GM18858 (cell line): ENCODE measurements at regions not wholly inside any gene's neighbourhood (a gene's known extent, or its start where the extent isn't known, plus 50 kb on each side); places are given as distances from the start of the nearest gene placed in this dataset.
"Not testable (repeated sequence)": the region's sequence is repeated elsewhere in the genome, so short reads cannot be mapped to it uniquely, and the experiment has no call there.

Experiments used
- ATAC-seq: cut with Tn5 transposase; IDR thresholded peaks from one replicate; pipeline ENCODE4 v1.9.1; 2021; ENCODE audit not compliant: unreplicated experiment

- ATAC-seq, result no peak
These were observed 70.6 kb downstream of the RSL24D1 start for GRCh38 chr15:55126111-55126510.

- ATAC-seq, result no peak
These were observed 72.1 kb downstream of the RSL24D1 start for GRCh38 chr15:55124616-55125015.

GRCh38 chr15:55118344-55118870 is 78.3 kb downstream of the RSL24D1 start:
- no peak for ATAC-seq

- no peak for ATAC-seq
These were observed 80.1 kb downstream of the RSL24D1 start for GRCh38 chr15:55116636-55117035.

GRCh38 chr15:55113736-55114135 is 83.0 kb downstream of the RSL24D1 start:
- no peak for ATAC-seq

GRCh38 chr15:55112706-55113105 is 84.0 kb downstream of the RSL24D1 start:
- no peak for ATAC-seq

GRCh38 chr15:55110446-55110845 is 86.3 kb downstream of the RSL24D1 start:
- ATAC-seq, result no peak

GRCh38 chr15:55108858-55109518 is 87.8 kb downstream of the RSL24D1 start:
- peak; percentile 49 for ATAC-seq

- ATAC-seq, result no peak
These were observed 88.3 kb downstream of the RSL24D1 start for GRCh38 chr15:55108448-55108847.

- no peak for ATAC-seq
These were observed 90.6 kb downstream of the RSL24D1 start for GRCh38 chr15:55106155-55106554.

GRCh38 chr15:55094136-55094535 is 102.6 kb downstream of the RSL24D1 start:
- no peak for ATAC-seq

GRCh38 chr15:55088207-55088606 is 108.5 kb downstream of the RSL24D1 start:
- no peak for ATAC-seq

GRCh38 chr15:55084673-55085072 is 112.1 kb downstream of the RSL24D1 start:
- ATAC-seq, result no peak

- ATAC-seq, result no peak
These were observed 112.5 kb downstream of the RSL24D1 start for GRCh38 chr15:55084216-55084615.

- not testable (repeated sequence) for ATAC-seq
These were observed 119.7 kb downstream of the RSL24D1 start for GRCh38 chr15:55077052-55077451.

GRCh38 chr15:55074431-55074830 is 122.3 kb downstream of the RSL24D1 start:
- no peak for ATAC-seq

GRCh38 chr15:55063970-55064369 is 132.8 kb downstream of the RSL24D1 start:
- ATAC-seq, result not testable (repeated sequence)

- ATAC-seq, result no peak
These were observed 135.9 kb downstream of the RSL24D1 start for GRCh38 chr15:55060836-55061235.

GRCh38 chr15:55056500-55056899 is 140.2 kb downstream of the RSL24D1 start:
- no peak for ATAC-seq

- no peak for ATAC-seq
These were observed 152.6 kb downstream of the RSL24D1 start for GRCh38 chr15:55044162-55044561.

- ATAC-seq, result no peak
These were observed 159.7 kb downstream of the RSL24D1 start for GRCh38 chr15:55037071-55037470.

GRCh38 chr15:55035749-55036148 is 161.0 kb downstream of the RSL24D1 start:
- no peak for ATAC-seq

GRCh38 chr15:55033574-55033973 is 163.2 kb downstream of the RSL24D1 start:
- ATAC-seq, result no peak
